GM18499 (cell line): ENCODE measurements at regions not wholly inside any gene's neighbourhood (a gene's known extent, or its start where the extent isn't known, plus 50 kb on each side); places are given as distances from the start of the nearest gene placed in this dataset.

Experiments
- ATAC-seq: cut with Tn5 transposase; IDR thresholded peaks from one replicate; pipeline ENCODE4 v1.9.1; 2021; ENCODE audit warnings: moderate number of reproducible peaks; ENCODE audit not compliant: insufficient read depth, unreplicated experiment

- ATAC-seq, result no peak
These were observed 133.1 kb upstream of the SPDL1 start for GRCh38 chr5:169450464-169450863.

- ATAC-seq, result no peak
These were observed 134.7 kb upstream of the SPDL1 start for GRCh38 chr5:169448826-169449225.

GRCh38 chr5:169445191-169445590, 138.4 kb upstream of the SPDL1 start:
- ATAC-seq, result no peak

- ATAC-seq, result no peak
These were observed 140.4 kb upstream of the SPDL1 start for GRCh38 chr5:169442913-169443784.

- ATAC-seq, result no peak
These were observed 141.1 kb upstream of the SPDL1 start for GRCh38 chr5:169442403-169442874.

- ATAC-seq, result no peak
These were observed 139.3 kb upstream of the SLIT3 start for GRCh38 chr5:169440107-169440705.

GRCh38 chr5:169439362-169439761, 138.4 kb upstream of the SLIT3 start:
- no peak for ATAC-seq

GRCh38 chr5:169435506-169436229, 134.7 kb upstream of the SLIT3 start:
- ATAC-seq, result no peak

GRCh38 chr5:169433221-169433651, 132.3 kb upstream of the SLIT3 start:
- ATAC-seq, result no peak

- no peak for ATAC-seq
These were observed 130.4 kb upstream of the SLIT3 start for GRCh38 chr5:169431386-169431785.

GRCh38 chr5:169430671-169431070, 129.7 kb upstream of the SLIT3 start:
- no peak for ATAC-seq

- ATAC-seq, result no peak
These were observed 128.1 kb upstream of the SLIT3 start for GRCh38 chr5:169429044-169429443.

- no peak for ATAC-seq
These were observed 125.8 kb upstream of the SLIT3 start for GRCh38 chr5:169426784-169427183.

GRCh38 chr5:169424670-169425378, 123.9 kb upstream of the SLIT3 start:
- no peak for ATAC-seq

GRCh38 chr5:169424279-169424655, 123.3 kb upstream of the SLIT3 start:
- no peak for ATAC-seq

- no peak for ATAC-seq
These were observed 122.8 kb upstream of the SLIT3 start for GRCh38 chr5:169423580-169424278.

GRCh38 chr5:169422087-169422486, 121.1 kb upstream of the SLIT3 start:
- ATAC-seq, result no peak

- no peak for ATAC-seq
These were observed 120.7 kb upstream of the SLIT3 start for GRCh38 chr5:169421677-169422076.

- no peak for ATAC-seq
These were observed 116.7 kb upstream of the SLIT3 start for GRCh38 chr5:169417676-169418075.
